Esophagus muscularis mucosa (tissue), 4 donors: ENCODE measurements at regions not wholly inside any gene's neighbourhood (a gene's known extent, or its start where the extent isn't known, plus 50 kb on each side); places are given as distances from the start of the nearest gene placed in this dataset.

Experiments
- DNase-seq: peaks from one replicate; pipeline ENCODE4 v3.0.0-alpha.2; 2017; ENCODE audit errors: extremely low spot score
- H3K27ac ChIP-seq, 4 donors: fragments of 200-600 bp; sonication (generic); replicated peaks in 1 of 4; 1 replicate in 3 of 4; 2 replicates in 1 of 4; pipeline ENCODE4 v1.5.1; 2016 to 2019; ENCODE audit warnings: mild to moderate bottlenecking in 1 of 4
- H3K27me3 ChIP-seq, 4 donors: fragments of 200-600 bp; sonication (generic); one replicate each; pipeline versions ENCODE4 v1.5.1 to v1.6.0; 2016 to 2019
- H3K36me3 ChIP-seq, 4 donors: fragments of 200-600 bp; sonication (generic); one replicate each; pipeline ENCODE4 v1.5.1; 2016 to 2019
- H3K4me1 ChIP-seq, 4 donors: fragments of 200-600 bp; sonication (generic); one replicate each; pipeline ENCODE4 v1.5.1; 2016 to 2019
- H3K4me3 ChIP-seq, 4 donors: fragments of 200-600 bp; sonication (generic); 1 replicate in 2 of 4; 2 replicates in 2 of 4; pipeline ENCODE4 v1.5.1; 2016 to 2019; ENCODE audit warnings: mild to moderate bottlenecking in 4 of 4, moderate library complexity in 1 of 4
- H3K9me3 ChIP-seq, 4 donors: fragments of 200-600 bp; sonication (generic); 1 replicate in 3 of 4; 2 replicates in 1 of 4; pipeline ENCODE4 v1.5.1; 2016 to 2019
- EP300 ChIP-seq: sonication (generic); formaldehyde crosslinking; IDR thresholded peaks from one replicate; pipeline ENCODE4 v1.6.1; 2017; ENCODE audit warnings: antibody characterized with exemption
- POLR2A ChIP-seq: fragments of 450-650 bp; IDR thresholded peaks from one replicate; pipeline ENCODE4 v1.6.1; 2017; ENCODE audit warnings: antibody characterized with exemption, moderate library complexity, mild to moderate bottlenecking, low read depth
- POLR2AphosphoS5 ChIP-seq, 2 donors: sonication (generic); formaldehyde crosslinking; IDR thresholded peaks; one replicate each; pipeline ENCODE4 v1.6.1; 2017; ENCODE audit warnings: antibody characterized with exemption in 2 of 2
- WGBS: methylation state at CpG from one replicate; pipeline ENCODE4 v1.1.5; 2018; 5-methylcytosine and 5-hydroxymethylcytosine counted together
- intact Hi-C: fragments of 100-400 bp; cut with DNase I; formaldehyde crosslinking; loops from one replicate; pipeline ENCODE4 v1.15.1; 2023
- TF ChIP-seq, protein P1 (sequence below), 3 experiments: fragments of 200-600 bp in 2 of 3; fragments of 450-650 bp in 1 of 3; sonication (generic) in 2 of 3; IDR thresholded peaks; one replicate each; pipeline ENCODE4 v1.5.1; 2017 to 2019; ENCODE audit warnings: antibody characterized with exemption in 3 of 3, mild to moderate bottlenecking in 2 of 3, moderate library complexity in 1 of 3

DNA sequence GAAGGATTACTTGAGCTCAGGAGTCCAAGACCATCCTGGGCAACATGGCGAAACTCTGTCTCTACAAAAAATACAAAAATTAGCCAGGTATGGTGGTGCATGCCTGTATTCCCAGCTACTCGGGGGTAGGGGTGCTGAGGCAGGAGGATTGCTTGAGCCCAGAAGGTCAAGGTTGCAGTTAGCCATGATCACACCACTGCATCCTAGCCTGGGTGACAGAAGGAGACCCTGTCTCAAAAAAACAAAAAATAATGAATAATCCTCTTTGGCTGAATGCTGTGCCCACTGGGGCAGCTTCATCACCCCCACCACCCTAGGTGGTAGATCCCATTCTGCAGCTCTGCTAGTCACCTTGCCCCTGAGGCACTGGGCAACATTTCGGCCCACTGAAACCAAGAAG lies 109.4 kb downstream of the ZFP36L2 start:
- Histone ChIP-seq H3K36me3 (no peaks in the 10 kb centered on the region), H3K9me3 (peaks cover 0 to 8% (median 3%) of the 10 kb centered on the region in 4 donors), H3K4me3 (no peak overlapping the region), H3K27me3 (no peaks in the 10 kb centered on the region), H3K4me1 (peaks cover 0 to 19% (median 7%) of the 10 kb centered on the region in 4 donors), H3K27ac (no peak overlapping the region)
- 90% methylated on average over 2 of the region's 3 CpGs for WGBS
- intact Hi-C loops, result no loop called here
- DNase-seq, result no peak
- TF ChIP-seq EP300 (no peak), POLR2A (no peak), POLR2AphosphoS5 (IDR thresholded peaks at IDR 0.05) (no peak)
- TF ChIP-seq, protein P1, sequence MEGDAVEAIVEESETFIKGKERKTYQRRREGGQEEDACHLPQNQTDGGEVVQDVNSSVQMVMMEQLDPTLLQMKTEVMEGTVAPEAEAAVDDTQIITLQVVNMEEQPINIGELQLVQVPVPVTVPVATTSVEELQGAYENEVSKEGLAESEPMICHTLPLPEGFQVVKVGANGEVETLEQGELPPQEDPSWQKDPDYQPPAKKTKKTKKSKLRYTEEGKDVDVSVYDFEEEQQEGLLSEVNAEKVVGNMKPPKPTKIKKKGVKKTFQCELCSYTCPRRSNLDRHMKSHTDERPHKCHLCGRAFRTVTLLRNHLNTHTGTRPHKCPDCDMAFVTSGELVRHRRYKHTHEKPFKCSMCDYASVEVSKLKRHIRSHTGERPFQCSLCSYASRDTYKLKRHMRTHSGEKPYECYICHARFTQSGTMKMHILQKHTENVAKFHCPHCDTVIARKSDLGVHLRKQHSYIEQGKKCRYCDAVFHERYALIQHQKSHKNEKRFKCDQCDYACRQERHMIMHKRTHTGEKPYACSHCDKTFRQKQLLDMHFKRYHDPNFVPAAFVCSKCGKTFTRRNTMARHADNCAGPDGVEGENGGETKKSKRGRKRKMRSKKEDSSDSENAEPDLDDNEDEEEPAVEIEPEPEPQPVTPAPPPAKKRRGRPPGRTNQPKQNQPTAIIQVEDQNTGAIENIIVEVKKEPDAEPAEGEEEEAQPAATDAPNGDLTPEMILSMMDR (IDR thresholded peaks at IDR 0.05), result no peak

DNA sequence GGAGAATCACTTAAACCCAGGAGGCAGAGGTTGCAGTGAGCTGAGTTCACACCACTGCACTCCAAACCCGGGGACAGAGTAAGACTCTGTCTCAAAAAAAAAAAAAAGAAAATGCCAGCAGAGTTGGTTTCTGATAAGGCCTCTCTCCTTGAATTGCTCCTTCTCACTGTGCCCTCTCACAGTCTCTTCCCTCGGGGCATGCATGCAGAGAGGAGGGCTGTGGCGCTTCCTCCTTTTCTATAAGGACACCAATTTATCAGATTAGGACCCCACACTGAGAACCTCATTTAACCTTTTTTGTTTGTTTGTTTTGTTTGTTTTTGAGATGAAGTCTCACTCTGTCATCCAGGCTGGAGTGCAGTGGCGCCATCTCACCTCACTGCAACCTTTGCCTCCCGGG lies 110.5 kb downstream of the ZFP36L2 start:
- Histone ChIP-seq H3K36me3 (no peaks in the 10 kb centered on the region), H3K4me1 (peaks cover 0 to 18% (median 7%) of the 10 kb centered on the region in 4 donors), H3K4me3 (no peak overlapping the region), H3K9me3 (peaks cover 0 to 8% (median 3%) of the 10 kb centered on the region in 4 donors), H3K27me3 (no peaks in the 10 kb centered on the region), H3K27ac (no peak overlapping the region)
- DNase-seq, result no peak
- intact Hi-C loops, result no loop called here
- TF ChIP-seq, protein P1 (IDR thresholded peaks at IDR 0.05), result no peak
- TF ChIP-seq EP300, result no peak
- no peak for TF ChIP-seq POLR2A
- TF ChIP-seq POLR2AphosphoS5 (IDR thresholded peaks at IDR 0.05), result no peak
- 94% methylated on average over 5 of the region's 5 CpGs for WGBS

DNA sequence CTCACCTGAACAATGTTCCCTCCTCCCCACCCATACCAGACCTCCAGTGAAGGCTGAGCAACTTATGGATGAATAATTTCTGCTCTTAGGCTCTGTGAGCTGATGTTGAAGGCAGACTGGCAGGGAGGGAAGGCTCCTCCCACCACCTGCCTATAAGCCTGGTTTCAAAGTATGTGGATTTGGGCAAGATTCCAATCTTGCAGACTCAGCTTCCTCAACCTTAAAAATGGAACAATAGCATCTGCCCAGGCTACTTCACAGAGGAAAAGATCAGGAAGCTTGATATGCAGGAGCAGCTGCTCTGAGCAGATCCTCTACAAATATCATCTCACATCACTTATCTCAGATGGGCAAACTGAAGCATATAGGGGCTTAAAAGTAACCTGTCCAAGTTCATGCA lies 112.2 kb downstream of the ZFP36L2 start:
- H3K27me3 ChIP-seq, result no peaks in the 10 kb centered on the region
- no peak for TF ChIP-seq POLR2AphosphoS5 (IDR thresholded peaks at IDR 0.05)
- H3K9me3 ChIP-seq, result peaks cover 0 to 3% (median under 1%) of the 10 kb centered on the region in 4 donors
- H3K27ac ChIP-seq, result no peak overlapping the region
- H3K36me3 ChIP-seq, result no peaks in the 10 kb centered on the region
- intact Hi-C loops, result no loop called here
- peaks cover 15 to 35% (median 23%) of the 10 kb centered on the region in 4 donors for H3K4me1 ChIP-seq
- no peak for DNase-seq
- no peak overlapping the region for H3K4me3 ChIP-seq

DNA sequence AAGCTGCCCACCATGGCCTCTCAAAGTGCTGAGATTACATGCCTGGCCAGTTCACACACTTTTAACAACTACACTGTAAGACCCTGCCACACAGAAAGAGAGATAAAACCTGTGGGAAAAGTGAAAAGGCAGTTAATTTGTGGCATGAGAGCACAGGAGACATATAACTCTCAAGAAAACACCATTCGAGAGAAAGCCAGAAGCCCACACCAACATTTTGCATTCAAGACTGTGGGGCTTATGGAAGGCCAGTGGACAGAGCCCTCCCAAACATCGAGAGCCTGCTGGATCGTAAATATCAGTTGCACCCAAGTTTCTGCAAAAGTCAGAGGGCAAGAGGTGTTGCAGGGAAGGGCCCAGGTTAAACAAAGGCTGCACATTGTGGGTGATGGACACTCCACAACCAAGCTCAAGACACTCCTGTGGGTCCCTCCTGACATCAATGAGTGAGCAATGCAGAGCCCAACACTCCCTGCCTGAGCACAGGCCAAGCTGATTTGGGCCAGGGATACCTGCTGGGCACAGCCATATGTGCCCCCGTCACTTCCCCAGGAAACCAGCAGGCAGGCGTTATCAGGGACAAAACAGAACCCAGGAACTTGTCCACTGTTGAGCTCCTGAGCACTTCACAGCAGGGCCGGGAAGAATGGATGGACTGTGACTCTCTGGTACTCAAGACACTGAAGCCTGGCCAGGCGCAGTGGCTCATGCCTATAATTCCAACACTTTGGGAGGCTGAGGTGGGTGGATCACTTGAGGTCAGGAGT lies 114.4 kb downstream of the ZFP36L2 start:
- Histone ChIP-seq H3K27ac (peak overlapping the region in 1 of 4 donors; percentile 33), H3K36me3 (no peaks in the 10 kb centered on the region), H3K9me3 (no peaks in the 10 kb centered on the region), H3K4me1 (peaks cover 36 to 57% (median 42%) of the 10 kb centered on the region in 4 donors), H3K27me3 (no peaks in the 10 kb centered on the region), H3K4me3 (no peak overlapping the region)
- intact Hi-C loops, result no loop called here
- 96% methylated on average over 6 of the region's 7 CpGs for WGBS
- TF ChIP-seq POLR2A (no peak), EP300 (no peak), POLR2AphosphoS5 (IDR thresholded peaks at IDR 0.05) (no peak)
- TF ChIP-seq, protein P1 (IDR thresholded peaks at IDR 0.05), result no peak
- no peak for DNase-seq

DNA sequence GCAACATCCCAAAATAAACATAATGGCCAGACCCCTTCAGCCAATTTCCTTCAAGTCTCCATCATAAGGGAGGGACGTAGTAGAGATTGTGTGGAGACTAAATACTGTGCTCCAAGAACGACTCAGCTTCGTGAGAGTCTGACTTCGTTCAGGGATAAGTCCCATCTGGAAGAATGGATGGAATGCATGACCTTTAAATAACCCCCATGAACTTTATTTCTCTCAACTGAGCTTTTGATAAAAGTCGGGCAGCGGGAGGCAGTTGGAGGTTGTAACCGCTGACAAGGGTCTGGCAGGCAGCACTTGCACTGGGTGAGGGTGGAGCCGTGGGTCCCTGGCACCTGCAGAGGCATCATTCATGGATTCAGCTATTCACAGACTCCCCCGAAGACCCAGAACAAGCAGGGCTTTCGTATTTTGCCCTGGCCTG lies 115.9 kb downstream of the ZFP36L2 start:
- Histone ChIP-seq H3K27ac (peak overlapping the region; percentile 75 to 85 (median 82)), H3K9me3 (no peaks in the 10 kb centered on the region), H3K36me3 (no peaks in the 10 kb centered on the region), H3K4me1 (peaks cover 51 to 72% (median 57%) of the 10 kb centered on the region in 4 donors), H3K27me3 (no peaks in the 10 kb centered on the region), H3K4me3 (no peak overlapping the region)
- 40% methylated on average over 9 of the region's 10 CpGs for WGBS
- TF ChIP-seq POLR2AphosphoS5 (IDR thresholded peaks at IDR 0.05), result peak in 1 of 2 donors; percentile 63
- no peak for TF ChIP-seq EP300
- intact Hi-C loops, result no loop called here
- DNase-seq, result no peak
